Astrocyte (in vitro differentiated cells and primary cell): ENCODE measurements at regions not wholly inside any gene's neighbourhood (a gene's known extent, or its start where the extent isn't known, plus 50 kb on each side); places are given as distances from the start of the nearest gene placed in this dataset.

Experiments used
- DNase-seq: peaks from one replicate; pipeline ENCODE4 v3.0.0-alpha.2; 2010; ENCODE audit warnings: low read depth
- FAIRE-seq: peaks from 2 replicates; lab custom pipeline; 2011; peaks lifted over from hg19 to GRCh38; lab: Jason Lieb, UNC
- H2AFZ ChIP-seq: 2 replicates; pipeline ENCODE4 v1.6.0; 2012; ENCODE audit warnings: low read depth, low read length, inconsistent platforms
- H3K27ac ChIP-seq: 2 replicates; pipeline ENCODE4 v1.5.1; 2011; ENCODE audit warnings: low read depth, low read length, inconsistent platforms
- H3K27me3 ChIP-seq: 2 replicates; pipeline ENCODE4 v1.6.0; 2011; ENCODE audit warnings: low read length, inconsistent platforms; ENCODE audit not compliant: insufficient read depth
- H3K36me3 ChIP-seq: 2 replicates; pipeline ENCODE4 v1.5.1; 2011; ENCODE audit warnings: low read length, inconsistent platforms; ENCODE audit not compliant: insufficient read depth
- H3K4me1 ChIP-seq: 2 replicates; pipeline ENCODE4 v1.5.1; 2011; ENCODE audit warnings: low read length, inconsistent platforms; ENCODE audit not compliant: insufficient read depth
- H3K4me2 ChIP-seq: 2 replicates; pipeline ENCODE4 v1.6.0; 2012; ENCODE audit warnings: low read length, inconsistent platforms
- H3K4me3 ChIP-seq: 2 replicates; pipeline ENCODE4 v1.5.1; 2011; ENCODE audit warnings: low read depth, mild to moderate bottlenecking, low read length, inconsistent platforms; ENCODE audit not compliant: insufficient read depth
- H3K79me2 ChIP-seq: 2 replicates; pipeline ENCODE4 v1.6.0; 2012; ENCODE audit warnings: mild to moderate bottlenecking, low read length, inconsistent platforms; ENCODE audit not compliant: insufficient read depth
- H3K9ac ChIP-seq: 2 replicates; pipeline ENCODE4 v1.6.0; 2012; ENCODE audit warnings: mild to moderate bottlenecking, low read length, inconsistent platforms
- H3K9me3 ChIP-seq: 2 replicates; pipeline ENCODE4 v1.5.1; 2012; ENCODE audit warnings: low read depth, mild to moderate bottlenecking, low read length, inconsistent platforms; ENCODE audit not compliant: insufficient read depth
- H4K20me1 ChIP-seq: 2 replicates; pipeline ENCODE4 v1.6.0; 2012; ENCODE audit warnings: low read length, inconsistent platforms; ENCODE audit not compliant: insufficient read depth
- H3K27ac Mint-ChIP-seq: one replicate; pipeline ENCODE4 v1.8.0; 2021; ENCODE audit warnings: mild to moderate bottlenecking, mixed read lengths; ENCODE audit not compliant: unreplicated experiment
- H3K27me3 Mint-ChIP-seq: one replicate; pipeline ENCODE4 v1.8.0; 2021; ENCODE audit warnings: low read depth, mixed read lengths; ENCODE audit not compliant: unreplicated experiment
- H3K36me3 Mint-ChIP-seq: one replicate; pipeline ENCODE4 v1.8.0; 2021; ENCODE audit warnings: low read depth, mixed read lengths; ENCODE audit not compliant: unreplicated experiment
- H3K4me1 Mint-ChIP-seq: one replicate; pipeline ENCODE4 v1.8.0; 2021; ENCODE audit warnings: low read depth, mixed read lengths; ENCODE audit not compliant: unreplicated experiment
- H3K4me3 Mint-ChIP-seq: one replicate; pipeline ENCODE4 v1.8.0; 2021; ENCODE audit warnings: mild to moderate bottlenecking, moderate library complexity, mixed read lengths; ENCODE audit not compliant: unreplicated experiment
- H3K9me3 Mint-ChIP-seq: one replicate; pipeline ENCODE4 v1.8.0; 2021; ENCODE audit warnings: mild to moderate bottlenecking, mixed read lengths; ENCODE audit not compliant: unreplicated experiment
- EZH2 ChIP-seq: IDR thresholded peaks from 2 replicates; pipeline ENCODE4 v1.6.1; 2012; ENCODE audit warnings: mild to moderate bottlenecking, low read length, inconsistent platforms; ENCODE audit not compliant: insufficient read depth
- TF ChIP-seq, protein P1 (sequence below): IDR thresholded peaks from 2 replicates; pipeline ENCODE4 v1.5.1; 2011; ENCODE audit warnings: low read depth, mild to moderate bottlenecking, inconsistent platforms, low read length, moderate library complexity; ENCODE audit not compliant: insufficient read depth

DNA sequence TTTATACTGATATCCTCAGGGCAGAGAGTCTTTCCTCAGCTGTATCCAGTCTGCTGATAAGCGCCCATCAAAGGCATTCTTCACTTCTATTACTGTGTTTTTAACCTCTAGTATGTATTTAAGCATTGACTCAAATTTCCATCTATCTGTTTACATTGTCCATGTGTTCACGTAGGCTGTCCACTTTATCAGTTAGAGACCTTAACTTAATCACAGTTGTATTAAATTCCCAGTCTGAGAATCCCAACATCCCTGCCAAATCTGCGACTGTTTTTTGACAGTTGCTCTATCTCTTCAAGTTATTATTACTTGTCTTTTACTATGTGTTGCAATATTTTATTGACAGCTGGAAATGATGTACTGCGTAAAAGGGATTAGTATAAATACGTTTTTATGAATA is 1613.7 kb upstream of the MIR17HG start:
- H3K36me3 Mint-ChIP-seq, result no peaks in the 10 kb centered on the region
- no peaks in the 10 kb centered on the region for H3K36me3 ChIP-seq
- H3K9ac ChIP-seq, result no peak overlapping the region
- H3K27ac Mint-ChIP-seq, result no peak overlapping the region
- no peaks in the 10 kb centered on the region for H3K79me2 ChIP-seq
- no peaks in the 10 kb centered on the region for H3K9me3 ChIP-seq
- no peaks in the 10 kb centered on the region for H3K4me1 ChIP-seq
- no peak overlapping the region for H2AFZ ChIP-seq
- H3K27me3 ChIP-seq, result no peaks in the 10 kb centered on the region
- DNase-seq (no peak), FAIRE-seq (no peak)
- no peak for TF ChIP-seq EZH2
- TF ChIP-seq, protein P1, sequence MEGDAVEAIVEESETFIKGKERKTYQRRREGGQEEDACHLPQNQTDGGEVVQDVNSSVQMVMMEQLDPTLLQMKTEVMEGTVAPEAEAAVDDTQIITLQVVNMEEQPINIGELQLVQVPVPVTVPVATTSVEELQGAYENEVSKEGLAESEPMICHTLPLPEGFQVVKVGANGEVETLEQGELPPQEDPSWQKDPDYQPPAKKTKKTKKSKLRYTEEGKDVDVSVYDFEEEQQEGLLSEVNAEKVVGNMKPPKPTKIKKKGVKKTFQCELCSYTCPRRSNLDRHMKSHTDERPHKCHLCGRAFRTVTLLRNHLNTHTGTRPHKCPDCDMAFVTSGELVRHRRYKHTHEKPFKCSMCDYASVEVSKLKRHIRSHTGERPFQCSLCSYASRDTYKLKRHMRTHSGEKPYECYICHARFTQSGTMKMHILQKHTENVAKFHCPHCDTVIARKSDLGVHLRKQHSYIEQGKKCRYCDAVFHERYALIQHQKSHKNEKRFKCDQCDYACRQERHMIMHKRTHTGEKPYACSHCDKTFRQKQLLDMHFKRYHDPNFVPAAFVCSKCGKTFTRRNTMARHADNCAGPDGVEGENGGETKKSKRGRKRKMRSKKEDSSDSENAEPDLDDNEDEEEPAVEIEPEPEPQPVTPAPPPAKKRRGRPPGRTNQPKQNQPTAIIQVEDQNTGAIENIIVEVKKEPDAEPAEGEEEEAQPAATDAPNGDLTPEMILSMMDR, result no peak
- no peak overlapping the region for H3K4me3 ChIP-seq
- H4K20me1 ChIP-seq, result no peaks in the 10 kb centered on the region
- no peaks in the 10 kb centered on the region for H3K27me3 Mint-ChIP-seq
- H3K4me2 ChIP-seq, result no peak overlapping the region
- no peaks in the 10 kb centered on the region for H3K9me3 Mint-ChIP-seq
- no peak overlapping the region for H3K4me3 Mint-ChIP-seq
- H3K27ac ChIP-seq, result no peak overlapping the region
- H3K4me1 Mint-ChIP-seq, result no peaks in the 10 kb centered on the region

DNA sequence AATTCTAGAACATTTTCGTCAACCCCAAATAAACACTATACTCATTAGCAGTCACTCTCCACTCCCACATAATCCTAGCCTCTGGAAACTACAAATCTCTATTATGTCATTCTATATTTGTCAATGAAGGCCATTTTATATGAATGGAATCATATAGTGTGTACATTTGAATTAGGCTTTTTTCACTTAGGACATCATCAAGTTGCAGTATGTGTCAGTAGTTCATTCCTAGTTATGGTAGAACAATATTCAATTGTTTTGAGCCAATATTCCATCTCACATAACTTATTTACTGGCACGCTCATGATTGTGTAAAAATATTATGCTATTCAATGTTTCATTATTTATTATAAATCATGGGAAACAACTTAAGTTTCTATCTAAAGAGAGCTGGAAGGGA is 1610.4 kb upstream of the MIR17HG start:
- no peaks in the 10 kb centered on the region for H3K36me3 Mint-ChIP-seq
- no peaks in the 10 kb centered on the region for H3K9me3 Mint-ChIP-seq
- Histone ChIP-seq H3K4me1 (no peaks in the 10 kb centered on the region), H2AFZ (no peak overlapping the region), H3K36me3 (no peaks in the 10 kb centered on the region), H3K9me3 (no peaks in the 10 kb centered on the region), H3K9ac (no peak overlapping the region), H3K27ac (no peak overlapping the region), H3K4me3 (no peak overlapping the region), H3K79me2 (no peaks in the 10 kb centered on the region), H3K4me2 (no peak overlapping the region), H3K27me3 (no peaks in the 10 kb centered on the region), H4K20me1 (no peaks in the 10 kb centered on the region)
- H3K4me1 Mint-ChIP-seq, result no peaks in the 10 kb centered on the region
- no peaks in the 10 kb centered on the region for H3K27me3 Mint-ChIP-seq
- no peak overlapping the region for H3K27ac Mint-ChIP-seq
- no peak overlapping the region for H3K4me3 Mint-ChIP-seq
- no peak for FAIRE-seq
- no peak for TF ChIP-seq EZH2
- TF ChIP-seq, protein P1, result no peak
- no peak for DNase-seq

- Histone ChIP-seq H3K36me3 (no peaks in the 10 kb centered on the region), H3K4me1 (no peaks in the 10 kb centered on the region), H3K4me3 (no peak overlapping the region), H3K9ac (no peak overlapping the region), H3K9me3 (no peaks in the 10 kb centered on the region), H3K4me2 (no peak overlapping the region), H3K27ac (no peak overlapping the region), H3K79me2 (no peaks in the 10 kb centered on the region), H3K27me3 (no peaks in the 10 kb centered on the region), H2AFZ (no peak overlapping the region), H4K20me1 (no peaks in the 10 kb centered on the region)
- DNase-seq, result no peak
- TF ChIP-seq, protein P1, result no peak
- Mint-ChIP-seq H3K4me3 (no peak overlapping the region), H3K4me1 (no peaks in the 10 kb centered on the region), H3K36me3 (no peaks in the 10 kb centered on the region), H3K9me3 (no peaks in the 10 kb centered on the region), H3K27ac (no peak overlapping the region), H3K27me3 (no peaks in the 10 kb centered on the region)
- FAIRE-seq, result no peak
These were observed 1609.4 kb upstream of the MIR17HG start for GRCh38 chr13:89738072-89738471.
